T-helper 17 cell (primary cell): ENCODE measurements at regions not wholly inside any gene's neighbourhood (a gene's known extent, or its start where the extent isn't known, plus 50 kb on each side); places are given as distances from the start of the nearest gene placed in this dataset.

ENCODE experiments used
- ATAC-seq: fragments of 150-1000 bp; cut with Tn5 transposase; 2 replicates; pipeline ENCODE4 v1.10.0; 2021; ENCODE audit warnings: mild to moderate bottlenecking, moderate library complexity
- DNase-seq, 3 donors: peaks; one replicate each; pipeline versions ENCODE4 v3.0.0 to v3.0.0-alpha.2; 2020 to 2021
- H3K9me3 ChIP-seq: one replicate; pipeline ENCODE4 v1.7.0; 2013; ENCODE audit warnings: low read length, mild to moderate bottlenecking; ENCODE audit not compliant: control insufficient read depth, poor library complexity, severe bottlenecking
- H3K27ac Mint-ChIP-seq: one replicate; pipeline ENCODE4 v1.8.0; 2022; ENCODE audit warnings: mild to moderate bottlenecking, moderate library complexity, mixed read lengths
- H3K27me3 Mint-ChIP-seq: one replicate; pipeline ENCODE4 v1.8.0; 2022; ENCODE audit warnings: mixed read lengths
- H3K36me3 Mint-ChIP-seq: one replicate; pipeline ENCODE4 v1.8.0; 2022; ENCODE audit warnings: low read depth, mixed read lengths
- H3K4me1 Mint-ChIP-seq: one replicate; pipeline ENCODE4 v1.8.0; 2022; ENCODE audit warnings: mild to moderate bottlenecking, mixed read lengths
- H3K4me3 Mint-ChIP-seq: one replicate; pipeline ENCODE4 v1.8.0; 2022; ENCODE audit warnings: mild to moderate bottlenecking, moderate library complexity, mixed read lengths

GRCh38 chr1:5297886-5298239, 643.5 kb downstream of the AJAP1 start:
- no peaks in the 10 kb centered on the region for H3K9me3 ChIP-seq
- no peaks in the 10 kb centered on the region for H3K4me1 Mint-ChIP-seq
- peaks cover 2% of the 10 kb centered on the region for H3K36me3 Mint-ChIP-seq
- H3K27me3 Mint-ChIP-seq = peaks cover 22% of the 10 kb centered on the region
- no peak overlapping the region for H3K4me3 Mint-ChIP-seq
- ATAC-seq = no peak
- H3K27ac Mint-ChIP-seq = no peak overlapping the region
- no peak for DNase-seq

DNA sequence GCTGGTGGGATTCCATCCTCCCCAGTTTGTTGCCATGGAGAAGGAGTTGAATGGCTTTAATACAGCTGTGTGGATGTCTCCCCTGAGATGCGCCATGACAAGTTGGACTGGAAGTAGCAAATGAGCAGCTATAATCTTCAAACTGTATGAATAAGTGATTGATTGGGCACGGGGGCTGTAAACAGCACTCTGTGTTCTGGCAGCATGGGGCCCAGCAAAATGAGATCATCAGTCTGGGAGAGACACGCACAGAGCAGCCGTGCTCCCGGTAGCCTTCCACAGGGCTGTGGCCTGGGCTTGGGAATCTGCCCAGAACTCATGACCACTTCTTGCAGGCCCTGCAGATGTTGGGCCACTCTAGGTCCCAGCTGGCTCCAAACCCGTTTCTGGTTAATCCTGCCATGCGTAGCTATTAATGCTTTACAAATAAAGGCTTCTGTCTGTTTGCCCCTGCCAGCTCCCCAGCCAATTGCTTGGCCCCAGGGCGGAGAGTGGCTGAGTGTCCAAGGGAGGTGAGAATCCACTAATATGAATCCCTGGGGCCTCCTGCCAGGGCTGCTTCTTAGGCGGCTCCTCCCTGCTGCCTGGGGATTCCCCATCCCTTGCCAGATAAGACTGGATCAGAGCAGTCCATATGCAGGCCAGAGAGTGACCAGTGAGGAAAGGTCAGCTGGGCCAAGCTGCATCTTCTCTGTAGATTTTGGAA, 642.9 kb downstream of the AJAP1 start:
- H3K4me1 Mint-ChIP-seq = no peaks in the 10 kb centered on the region
- H3K9me3 ChIP-seq = no peaks in the 10 kb centered on the region
- no peak for DNase-seq
- ATAC-seq = no peak
- H3K4me3 Mint-ChIP-seq = no peak overlapping the region
- H3K36me3 Mint-ChIP-seq = peaks cover 2% of the 10 kb centered on the region
- no peak overlapping the region for H3K27ac Mint-ChIP-seq
- H3K27me3 Mint-ChIP-seq = peaks cover 19% of the 10 kb centered on the region

- no peaks in the 10 kb centered on the region for H3K9me3 ChIP-seq
- DNase-seq = no peak
- Mint-ChIP-seq H3K27me3 (peaks cover 17% of the 10 kb centered on the region), H3K36me3 (peaks cover 2% of the 10 kb centered on the region), H3K4me1 (no peaks in the 10 kb centered on the region), H3K4me3 (no peak overlapping the region), H3K27ac (no peak overlapping the region)
- no peak for ATAC-seq
These were observed 642.3 kb downstream of the AJAP1 start for GRCh38 chr1:5296557-5297179.

- Mint-ChIP-seq H3K27ac (no peak overlapping the region), H3K4me3 (no peak overlapping the region)
These were observed 641.7 kb downstream of the AJAP1 start for GRCh38 chr1:5296095-5296494.

DNA sequence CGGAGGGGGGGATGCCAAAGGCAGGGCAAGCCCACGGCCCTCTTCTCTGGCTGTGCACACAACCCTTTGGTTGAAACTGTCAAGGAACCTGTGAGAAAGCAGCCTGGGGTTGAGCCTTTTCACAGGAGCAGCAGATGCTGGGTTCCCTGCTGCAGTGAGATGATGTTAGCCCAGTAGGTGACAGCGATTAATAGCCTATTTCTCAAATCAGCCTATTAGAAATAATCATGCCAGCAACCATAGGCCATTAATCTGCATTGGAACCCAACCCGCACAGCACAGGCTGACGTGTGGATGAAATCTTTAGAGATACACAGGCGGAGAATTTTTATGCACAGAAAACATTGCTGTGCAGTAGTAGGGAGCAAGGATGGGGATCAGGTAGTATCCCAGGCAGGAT, 637.5 kb downstream of the AJAP1 start:
- Mint-ChIP-seq H3K27ac (no peak overlapping the region), H3K27me3 (peaks cover 11% of the 10 kb centered on the region), H3K4me3 (no peak overlapping the region), H3K4me1 (no peaks in the 10 kb centered on the region), H3K36me3 (peaks cover 2% of the 10 kb centered on the region)
- DNase-seq = no peak
- H3K9me3 ChIP-seq = no peaks in the 10 kb centered on the region
- no peak for ATAC-seq

More at GRCh38 chr1:5296095-5296494, 641.7 kb downstream of the AJAP1 start:
- DNase-seq (no peak), ATAC-seq (no peak)
- no peaks in the 10 kb centered on the region for H3K9me3 ChIP-seq
- Mint-ChIP-seq H3K27me3 (peaks cover 17% of the 10 kb centered on the region), H3K36me3 (peaks cover 2% of the 10 kb centered on the region), H3K4me1 (no peaks in the 10 kb centered on the region)

GRCh38 chr1:5287178-5288150, 633.1 kb downstream of the AJAP1 start:
- H3K9me3 ChIP-seq = no peaks in the 10 kb centered on the region
- H3K4me1 Mint-ChIP-seq = no peaks in the 10 kb centered on the region
- H3K27ac Mint-ChIP-seq = no peak overlapping the region
- no peak overlapping the region for H3K4me3 Mint-ChIP-seq
- DNase-seq (no peak), ATAC-seq (no peak)
- no peaks in the 10 kb centered on the region for H3K27me3 Mint-ChIP-seq
- H3K36me3 Mint-ChIP-seq = no peaks in the 10 kb centered on the region

GRCh38 chr1:5286244-5286643, 631.8 kb downstream of the AJAP1 start:
- no peaks in the 10 kb centered on the region for H3K9me3 ChIP-seq
- Mint-ChIP-seq H3K4me1 (no peaks in the 10 kb centered on the region), H3K36me3 (no peaks in the 10 kb centered on the region), H3K4me3 (no peak overlapping the region), H3K27me3 (peaks cover 7% of the 10 kb centered on the region), H3K27ac (no peak overlapping the region)
- no peak for DNase-seq
- no peak for ATAC-seq

- Mint-ChIP-seq H3K4me1 (peaks cover 5% of the 10 kb centered on the region), H3K27ac (no peak overlapping the region), H3K4me3 (no peak overlapping the region), H3K36me3 (no peaks in the 10 kb centered on the region), H3K27me3 (peaks cover 4% of the 10 kb centered on the region)
- no peaks in the 10 kb centered on the region for H3K9me3 ChIP-seq
- ATAC-seq (no peak), DNase-seq (no peak)
These were observed 620.1 kb downstream of the AJAP1 start for GRCh38 chr1:5274527-5274926.

DNA sequence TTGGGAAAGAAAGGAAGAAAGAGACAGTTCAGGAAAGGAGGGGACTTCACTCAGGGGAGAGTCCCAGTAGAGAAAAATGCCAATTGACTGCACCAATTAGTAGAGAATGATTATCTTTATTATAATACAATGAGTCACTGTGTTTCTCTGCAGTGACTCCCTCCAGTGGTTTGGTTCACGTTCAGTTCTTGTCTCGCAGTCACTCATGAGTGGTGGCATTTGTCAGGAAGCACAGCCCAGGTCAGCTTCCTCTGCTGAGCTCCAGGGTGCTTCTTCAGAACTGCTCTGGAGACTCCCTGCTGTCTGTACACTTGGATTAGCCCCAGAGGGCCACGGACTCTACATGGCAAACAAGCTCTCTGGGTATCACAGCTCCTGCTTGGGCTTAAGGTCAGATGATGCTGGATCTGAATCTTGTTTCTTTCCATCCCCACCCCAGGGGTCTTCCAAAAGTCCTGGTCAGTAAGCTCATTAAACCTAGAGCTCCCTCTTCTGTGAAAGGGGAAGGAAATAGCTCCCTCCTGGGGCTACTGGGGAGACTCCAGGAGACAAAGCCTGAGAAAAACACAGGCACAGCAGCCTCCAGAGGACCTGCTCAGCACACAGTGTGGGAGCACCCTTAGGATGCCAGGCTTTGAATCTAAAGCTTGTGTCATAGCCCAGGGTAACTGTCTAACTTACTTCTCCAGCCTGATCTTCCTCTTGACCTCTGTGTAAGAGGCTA, 619.0 kb downstream of the AJAP1 start:
- Mint-ChIP-seq H3K36me3 (peaks cover 2% of the 10 kb centered on the region), H3K4me1 (peaks cover under 1% of the 10 kb centered on the region), H3K4me3 (no peak overlapping the region), H3K27ac (no peak overlapping the region), H3K27me3 (peaks cover 4% of the 10 kb centered on the region)
- ATAC-seq = no peak
- no peak for DNase-seq
- H3K9me3 ChIP-seq = no peaks in the 10 kb centered on the region

DNA sequence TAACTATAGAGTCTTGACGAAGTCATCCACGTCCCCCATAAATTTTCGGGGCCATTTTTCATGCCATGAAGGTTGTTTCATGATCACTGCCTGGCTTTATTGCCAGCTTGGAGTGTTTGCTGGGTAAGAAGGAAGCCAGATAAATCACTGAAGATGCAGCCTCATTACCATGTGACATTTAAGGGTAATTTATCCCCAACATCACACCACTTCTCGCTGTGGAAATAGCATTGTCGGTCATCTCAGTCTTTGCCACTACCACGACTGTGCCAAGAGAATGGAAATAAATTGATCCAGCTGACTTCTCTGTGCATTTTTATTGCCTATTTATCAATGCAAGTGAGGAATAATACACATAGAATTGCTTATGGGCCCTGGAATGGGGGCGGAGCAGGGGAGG, 617.9 kb downstream of the AJAP1 start:
- no peak overlapping the region for H3K27ac Mint-ChIP-seq
- no peak for DNase-seq
- H3K9me3 ChIP-seq = no peaks in the 10 kb centered on the region
- H3K27me3 Mint-ChIP-seq = peaks cover 15% of the 10 kb centered on the region
- H3K36me3 Mint-ChIP-seq = peaks cover 2% of the 10 kb centered on the region
- no peaks in the 10 kb centered on the region for H3K4me1 Mint-ChIP-seq
- H3K4me3 Mint-ChIP-seq = no peak overlapping the region
- ATAC-seq = no peak

DNA sequence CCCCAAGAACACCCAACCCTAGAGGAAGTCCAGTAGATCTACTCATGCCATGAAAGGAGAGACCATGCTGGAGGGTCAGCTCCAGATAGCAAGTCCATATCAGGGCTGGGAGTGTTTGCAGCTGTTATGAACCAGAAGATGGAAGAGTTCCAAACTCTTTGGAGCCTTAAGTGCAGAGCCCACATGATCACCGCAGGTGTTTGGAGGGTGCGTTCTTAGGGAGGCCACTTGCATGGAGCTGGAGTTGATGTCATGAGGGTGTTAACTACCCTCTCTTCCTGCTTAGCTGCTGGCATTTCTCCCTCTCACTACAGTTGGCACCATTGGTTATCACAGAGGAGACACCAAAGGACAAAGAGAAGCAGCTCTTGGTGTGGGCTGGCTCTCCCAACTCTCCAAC, 616.9 kb downstream of the AJAP1 start:
- Mint-ChIP-seq H3K36me3 (peaks cover 2% of the 10 kb centered on the region), H3K27me3 (peaks cover 19% of the 10 kb centered on the region), H3K4me3 (no peak overlapping the region), H3K27ac (no peak overlapping the region), H3K4me1 (no peaks in the 10 kb centered on the region)
- no peak for DNase-seq
- ATAC-seq = no peak
- H3K9me3 ChIP-seq = no peaks in the 10 kb centered on the region

DNA sequence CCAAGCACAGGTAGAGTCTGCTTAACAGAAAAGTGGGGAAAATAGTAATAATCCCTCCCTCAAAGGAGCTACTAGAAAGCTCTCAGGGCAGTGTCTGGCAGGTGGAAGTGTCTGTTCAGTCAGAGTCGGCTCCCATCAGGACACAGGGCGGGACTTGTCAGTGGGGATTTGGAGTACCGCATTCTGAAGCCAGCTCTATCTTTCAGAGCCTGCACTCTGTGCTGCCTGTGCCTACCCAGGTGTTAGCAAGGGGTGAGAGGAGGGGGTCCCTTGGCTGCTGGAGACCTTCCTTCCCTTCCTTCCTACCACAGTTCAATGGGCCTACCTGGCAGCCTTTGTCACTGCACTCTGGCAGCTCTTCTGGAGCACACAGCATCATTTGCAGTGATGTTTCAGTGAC, 615.5 kb downstream of the AJAP1 start:
- no peaks in the 10 kb centered on the region for H3K9me3 ChIP-seq
- no peak overlapping the region for H3K27ac Mint-ChIP-seq
- H3K36me3 Mint-ChIP-seq = peaks cover 2% of the 10 kb centered on the region
- H3K27me3 Mint-ChIP-seq = peaks cover 27% of the 10 kb centered on the region
- H3K4me3 Mint-ChIP-seq = no peak overlapping the region
- DNase-seq (no peak), ATAC-seq (no peak)
- H3K4me1 Mint-ChIP-seq = no peaks in the 10 kb centered on the region
